ENCODE measurements at regions not wholly inside any gene's neighbourhood (a gene's known extent, or its start where the extent isn't known, plus 50 kb on each side); places are given as distances from the start of the nearest gene placed in this dataset.

GRCh38 chr2:14292964-14293363 is 339.6 kb upstream of the LRATD1 start (continued):
- no peak for TF ChIP-seq IKZF2 (IDR thresholded peaks at IDR 0.05)
- TF ChIP-seq BHLHE40 (IDR thresholded peaks at IDR 0.05; ENCODE audit: borderline replicate concordance in 1 of 2, low read depth in 2 of 2, low read length in 1 of 2): no peak
- no peak for TF ChIP-seq ZNF384 (IDR thresholded peaks at IDR 0.05; ENCODE audit: borderline replicate concordance, low read depth, low read length)
- TF ChIP-seq YBX1 (IDR thresholded peaks at IDR 0.05): no peak
- TF ChIP-seq, protein P1, sequence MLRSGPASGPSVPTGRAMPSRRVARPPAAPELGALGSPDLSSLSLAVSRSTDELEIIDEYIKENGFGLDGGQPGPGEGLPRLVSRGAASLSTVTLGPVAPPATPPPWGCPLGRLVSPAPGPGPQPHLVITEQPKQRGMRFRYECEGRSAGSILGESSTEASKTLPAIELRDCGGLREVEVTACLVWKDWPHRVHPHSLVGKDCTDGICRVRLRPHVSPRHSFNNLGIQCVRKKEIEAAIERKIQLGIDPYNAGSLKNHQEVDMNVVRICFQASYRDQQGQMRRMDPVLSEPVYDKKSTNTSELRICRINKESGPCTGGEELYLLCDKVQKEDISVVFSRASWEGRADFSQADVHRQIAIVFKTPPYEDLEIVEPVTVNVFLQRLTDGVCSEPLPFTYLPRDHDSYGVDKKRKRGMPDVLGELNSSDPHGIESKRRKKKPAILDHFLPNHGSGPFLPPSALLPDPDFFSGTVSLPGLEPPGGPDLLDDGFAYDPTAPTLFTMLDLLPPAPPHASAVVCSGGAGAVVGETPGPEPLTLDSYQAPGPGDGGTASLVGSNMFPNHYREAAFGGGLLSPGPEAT (IDR thresholded peaks at IDR 0.05; ENCODE audit: low read depth): no peak
- no peak for TF ChIP-seq PAX8 (IDR thresholded peaks at IDR 0.05)
- TF ChIP-seq WRNIP1 (IDR thresholded peaks at IDR 0.05; ENCODE audit: borderline replicate concordance, low read depth, low read length): no peak
- TF ChIP-seq, protein P2, sequence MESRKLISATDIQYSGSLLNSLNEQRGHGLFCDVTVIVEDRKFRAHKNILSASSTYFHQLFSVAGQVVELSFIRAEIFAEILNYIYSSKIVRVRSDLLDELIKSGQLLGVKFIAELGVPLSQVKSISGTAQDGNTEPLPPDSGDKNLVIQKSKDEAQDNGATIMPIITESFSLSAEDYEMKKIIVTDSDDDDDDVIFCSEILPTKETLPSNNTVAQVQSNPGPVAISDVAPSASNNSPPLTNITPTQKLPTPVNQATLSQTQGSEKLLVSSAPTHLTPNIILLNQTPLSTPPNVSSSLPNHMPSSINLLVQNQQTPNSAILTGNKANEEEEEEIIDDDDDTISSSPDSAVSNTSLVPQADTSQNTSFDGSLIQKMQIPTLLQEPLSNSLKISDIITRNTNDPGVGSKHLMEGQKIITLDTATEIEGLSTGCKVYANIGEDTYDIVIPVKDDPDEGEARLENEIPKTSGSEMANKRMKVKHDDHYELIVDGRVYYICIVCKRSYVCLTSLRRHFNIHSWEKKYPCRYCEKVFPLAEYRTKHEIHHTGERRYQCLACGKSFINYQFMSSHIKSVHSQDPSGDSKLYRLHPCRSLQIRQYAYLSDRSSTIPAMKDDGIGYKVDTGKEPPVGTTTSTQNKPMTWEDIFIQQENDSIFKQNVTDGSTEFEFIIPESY (IDR thresholded peaks at IDR 0.05): no peak
- no peak for TF ChIP-seq NFXL1 (IDR thresholded peaks at IDR 0.05; ENCODE audit: borderline replicate concordance)
- TF ChIP-seq ZBED1 (IDR thresholded peaks at IDR 0.05; ENCODE audit: borderline replicate concordance): no peak

DNA sequence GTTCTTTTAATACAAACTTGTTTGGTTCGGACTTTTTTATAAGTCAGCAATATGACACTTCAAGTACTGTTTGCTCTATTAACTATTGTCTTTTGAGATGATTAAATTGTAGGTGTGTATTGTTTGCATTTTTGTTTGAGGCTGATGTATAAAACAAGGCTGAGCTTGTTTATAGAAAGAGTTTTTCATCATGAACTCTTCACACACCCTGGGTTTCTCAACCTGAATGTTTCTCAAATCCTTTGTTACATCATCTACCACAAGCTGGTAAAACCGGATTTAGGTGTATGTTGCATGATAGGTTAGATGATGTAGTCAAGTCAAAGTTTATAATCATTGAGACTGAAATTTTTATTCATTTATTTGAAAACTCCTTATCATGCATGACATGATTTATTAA is 335.2 kb upstream of the LRATD1 start:
- Histone ChIP-seq H2AFZ (ENCODE audit: control insufficient read depth, low read depth, low read length) (no peak overlapping the region), H3K9me3 (replicated peaks; ENCODE audit: control insufficient read depth, insufficient read depth, low read length) (no peaks in the 10 kb centered on the region; the same call in 1 of the 3 replicates), H3K4me3 (no peak overlapping the region), H4K20me1 (ENCODE audit: control insufficient read depth, insufficient read depth) (no peaks in the 10 kb centered on the region), H3K4me2 (ENCODE audit: control insufficient read depth, insufficient read depth) (no peak overlapping the region), H3K36me3 (ENCODE audit: control insufficient read depth in 2 of 2, insufficient read depth in 2 of 2, low read length in 1 of 2) (no peaks in the 10 kb centered on the region), H3K4me1 (ENCODE audit: control insufficient read depth, insufficient read depth, low read length) (no peaks in the 10 kb centered on the region), H3K9ac (ENCODE audit: control insufficient read depth, insufficient read depth, low read length) (no peak overlapping the region), H3K27me3 (replicated peaks in 1 of 2; ENCODE audit: control insufficient read depth in 2 of 2, insufficient read depth in 2 of 2, low read length in 1 of 2) (no peaks in the 10 kb centered on the region), H3K79me2 (ENCODE audit: control insufficient read depth, insufficient read depth, low read length) (no peaks in the 10 kb centered on the region), H3K27ac (ENCODE audit: control insufficient read depth, insufficient read depth) (no peak overlapping the region)
- WGBS (ENCODE audit: insufficient coverage, insufficient replicate concordance, low lambda C conversion rate, missing lambda C conversion rate): 62% methylated on average over 2 of the region's 2 CpGs
- RAD21 ChIA-PET (ENCODE audit: unreplicated experiment): interaction anchor here (0.6 kb wide), 1 partner anchor 107 kb away, joined by 3 read pairs; no protein-coding TSS in a partner anchor
- BruUV-seq (replicated peaks): no TSS peak
- no peak for ATAC-seq
- intact Hi-C loops (cut with micrococcal nuclease; ENCODE audit: unreplicated experiment) (no loop called here), in situ Hi-C loops (cut with MboI) (no loop called here)
- CTCF ChIA-PET: no interaction called here
- POLR2A ChIA-PET: no interaction called here
- no peak for DNase-seq (ENCODE audit: low read depth, low spot score)
- FAIRE-seq: no peak
- SMC1A ChIA-PET (ENCODE audit: uncharacterized antibody, unreplicated experiment): interaction anchor here (0.7 to 1.7 kb wide), 2 partner anchors 9 to 88 kb away, joined by 3 to 5 read pairs; no protein-coding TSS in a partner anchor
- TF ChIP-seq, protein P3, sequence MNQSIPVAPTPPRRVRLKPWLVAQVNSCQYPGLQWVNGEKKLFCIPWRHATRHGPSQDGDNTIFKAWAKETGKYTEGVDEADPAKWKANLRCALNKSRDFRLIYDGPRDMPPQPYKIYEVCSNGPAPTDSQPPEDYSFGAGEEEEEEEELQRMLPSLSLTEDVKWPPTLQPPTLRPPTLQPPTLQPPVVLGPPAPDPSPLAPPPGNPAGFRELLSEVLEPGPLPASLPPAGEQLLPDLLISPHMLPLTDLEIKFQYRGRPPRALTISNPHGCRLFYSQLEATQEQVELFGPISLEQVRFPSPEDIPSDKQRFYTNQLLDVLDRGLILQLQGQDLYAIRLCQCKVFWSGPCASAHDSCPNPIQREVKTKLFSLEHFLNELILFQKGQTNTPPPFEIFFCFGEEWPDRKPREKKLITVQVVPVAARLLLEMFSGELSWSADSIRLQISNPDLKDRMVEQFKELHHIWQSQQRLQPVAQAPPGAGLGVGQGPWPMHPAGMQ (IDR thresholded peaks at IDR 0.05; ENCODE audit: borderline replicate concordance): no peak
- TF ChIP-seq RUNX3 (IDR thresholded peaks at IDR 0.05; ENCODE audit: low read length) (no peak), SMARCA5 (IDR thresholded peaks at IDR 0.05) (no peak), POLR2AphosphoS2 (IDR thresholded peaks at IDR 0.05; ENCODE audit: low read depth, low read length) (no peak), ASH2L (IDR thresholded peaks at IDR 0.05; ENCODE audit: borderline replicate concordance, low read depth) (no peak)
- TF ChIP-seq, protein P4, sequence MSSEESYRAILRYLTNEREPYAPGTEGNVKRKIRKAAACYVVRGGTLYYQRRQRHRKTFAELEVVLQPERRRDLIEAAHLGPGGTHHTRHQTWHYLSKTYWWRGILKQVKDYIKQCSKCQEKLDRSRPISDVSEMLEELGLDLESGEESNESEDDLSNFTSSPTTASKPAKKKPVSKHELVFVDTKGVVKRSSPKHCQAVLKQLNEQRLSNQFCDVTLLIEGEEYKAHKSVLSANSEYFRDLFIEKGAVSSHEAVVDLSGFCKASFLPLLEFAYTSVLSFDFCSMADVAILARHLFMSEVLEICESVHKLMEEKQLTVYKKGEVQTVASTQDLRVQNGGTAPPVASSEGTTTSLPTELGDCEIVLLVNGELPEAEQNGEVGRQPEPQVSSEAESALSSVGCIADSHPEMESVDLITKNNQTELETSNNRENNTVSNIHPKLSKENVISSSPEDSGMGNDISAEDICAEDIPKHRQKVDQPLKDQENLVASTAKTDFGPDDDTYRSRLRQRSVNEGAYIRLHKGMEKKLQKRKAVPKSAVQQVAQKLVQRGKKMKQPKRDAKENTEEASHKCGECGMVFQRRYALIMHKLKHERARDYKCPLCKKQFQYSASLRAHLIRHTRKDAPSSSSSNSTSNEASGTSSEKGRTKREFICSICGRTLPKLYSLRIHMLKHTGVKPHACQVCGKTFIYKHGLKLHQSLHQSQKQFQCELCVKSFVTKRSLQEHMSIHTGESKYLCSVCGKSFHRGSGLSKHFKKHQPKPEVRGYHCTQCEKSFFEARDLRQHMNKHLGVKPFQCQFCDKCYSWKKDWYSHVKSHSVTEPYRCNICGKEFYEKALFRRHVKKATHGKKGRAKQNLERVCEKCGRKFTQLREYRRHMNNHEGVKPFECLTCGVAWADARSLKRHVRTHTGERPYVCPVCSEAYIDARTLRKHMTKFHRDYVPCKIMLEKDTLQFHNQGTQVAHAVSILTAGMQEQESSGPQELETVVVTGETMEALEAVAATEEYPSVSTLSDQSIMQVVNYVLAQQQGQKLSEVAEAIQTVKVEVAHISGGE (CRISPR knock-in tag; IDR thresholded peaks at IDR 0.05): no peak
